ENCODE measurements at regions not wholly inside any gene's neighbourhood (a gene's known extent, or its start where the extent isn't known, plus 50 kb on each side); places are given as distances from the start of the nearest gene placed in this dataset.

DNA sequence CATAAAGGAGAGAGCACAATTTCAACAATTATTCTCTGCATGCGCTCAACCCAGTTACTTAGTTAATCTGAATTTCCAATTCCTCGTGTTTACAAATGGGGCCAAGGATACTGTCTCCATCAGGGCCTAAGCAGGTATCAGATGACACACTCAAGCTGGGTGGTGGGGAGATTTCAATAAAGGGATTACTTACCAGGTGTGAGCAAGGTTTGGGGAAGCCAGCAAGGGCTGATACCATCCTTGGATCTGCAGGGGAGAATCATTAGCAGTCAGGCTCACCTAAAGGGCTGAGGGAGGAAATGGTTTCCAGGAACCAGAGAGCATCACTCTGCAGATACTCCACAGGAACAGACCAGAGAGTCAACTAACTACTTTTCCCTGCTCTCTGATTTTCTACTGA is 487.1 kb downstream of the NTRK2 start:
- Histone ChIP-seq H3K27me3 (ENCODE audit: insufficient read depth, low read depth, low read length) (no peaks in the 10 kb centered on the region), H3F3A (ENCODE audit: insufficient read depth, low read length, poor library complexity, severe bottlenecking) (no peaks in the 10 kb centered on the region), H3K27ac (ENCODE audit: low read length) (no peak overlapping the region), H3K4me3 (ENCODE audit: low read length) (no peak overlapping the region), H3K79me2 (replicated peaks; ENCODE audit: insufficient read depth, low read length) (no peaks in the 10 kb centered on the region), H3K9me2 (ENCODE audit: insufficient read depth, low read length) (no peaks in the 10 kb centered on the region), H3K9me3 (ENCODE audit: low read length) (no peaks in the 10 kb centered on the region), H3K4me2 (ENCODE audit: low read length) (no peak overlapping the region), H2AFZ (ENCODE audit: low read depth, low read length) (no peak overlapping the region), H3K36me3 (ENCODE audit: insufficient read depth, low read length) (no peaks in the 10 kb centered on the region), H3K9ac (ENCODE audit: low read length) (no peak overlapping the region), H4K20me1 (ENCODE audit: insufficient read depth) (no peaks in the 10 kb centered on the region)
- no peak for TF ChIP-seq EZH2 (IDR thresholded peaks at IDR 0.05; ENCODE audit: borderline replicate concordance, insufficient read depth, low read length, poor library complexity, severe bottlenecking)
- TF ChIP-seq POLR2AphosphoS5 (IDR thresholded peaks at IDR 0.05), result no peak
- TF ChIP-seq SMC3 (conservative IDR thresholded peaks at IDR 0.05; ENCODE audit: poor library complexity), result no peak
- TF ChIP-seq RAD21 (conservative IDR thresholded peaks at IDR 0.05), result no peak
- no peak for TF ChIP-seq TAF1 (IDR thresholded peaks at IDR 0.05; ENCODE audit: low read depth)
- TF ChIP-seq, protein P1, sequence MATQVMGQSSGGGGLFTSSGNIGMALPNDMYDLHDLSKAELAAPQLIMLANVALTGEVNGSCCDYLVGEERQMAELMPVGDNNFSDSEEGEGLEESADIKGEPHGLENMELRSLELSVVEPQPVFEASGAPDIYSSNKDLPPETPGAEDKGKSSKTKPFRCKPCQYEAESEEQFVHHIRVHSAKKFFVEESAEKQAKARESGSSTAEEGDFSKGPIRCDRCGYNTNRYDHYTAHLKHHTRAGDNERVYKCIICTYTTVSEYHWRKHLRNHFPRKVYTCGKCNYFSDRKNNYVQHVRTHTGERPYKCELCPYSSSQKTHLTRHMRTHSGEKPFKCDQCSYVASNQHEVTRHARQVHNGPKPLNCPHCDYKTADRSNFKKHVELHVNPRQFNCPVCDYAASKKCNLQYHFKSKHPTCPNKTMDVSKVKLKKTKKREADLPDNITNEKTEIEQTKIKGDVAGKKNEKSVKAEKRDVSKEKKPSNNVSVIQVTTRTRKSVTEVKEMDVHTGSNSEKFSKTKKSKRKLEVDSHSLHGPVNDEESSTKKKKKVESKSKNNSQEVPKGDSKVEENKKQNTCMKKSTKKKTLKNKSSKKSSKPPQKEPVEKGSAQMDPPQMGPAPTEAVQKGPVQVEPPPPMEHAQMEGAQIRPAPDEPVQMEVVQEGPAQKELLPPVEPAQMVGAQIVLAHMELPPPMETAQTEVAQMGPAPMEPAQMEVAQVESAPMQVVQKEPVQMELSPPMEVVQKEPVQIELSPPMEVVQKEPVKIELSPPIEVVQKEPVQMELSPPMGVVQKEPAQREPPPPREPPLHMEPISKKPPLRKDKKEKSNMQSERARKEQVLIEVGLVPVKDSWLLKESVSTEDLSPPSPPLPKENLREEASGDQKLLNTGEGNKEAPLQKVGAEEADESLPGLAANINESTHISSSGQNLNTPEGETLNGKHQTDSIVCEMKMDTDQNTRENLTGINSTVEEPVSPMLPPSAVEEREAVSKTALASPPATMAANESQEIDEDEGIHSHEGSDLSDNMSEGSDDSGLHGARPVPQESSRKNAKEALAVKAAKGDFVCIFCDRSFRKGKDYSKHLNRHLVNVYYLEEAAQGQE (IDR thresholded peaks at IDR 0.05; ENCODE audit: borderline replicate concordance), result no peak
- TF ChIP-seq EP300 (conservative IDR thresholded peaks at IDR 0.05; ENCODE audit: poor library complexity, severe bottlenecking), result no peak
- no peak for TF ChIP-seq MXI1 (conservative IDR thresholded peaks at IDR 0.05; ENCODE audit: poor library complexity, severe bottlenecking)
- TF ChIP-seq, protein P2, sequence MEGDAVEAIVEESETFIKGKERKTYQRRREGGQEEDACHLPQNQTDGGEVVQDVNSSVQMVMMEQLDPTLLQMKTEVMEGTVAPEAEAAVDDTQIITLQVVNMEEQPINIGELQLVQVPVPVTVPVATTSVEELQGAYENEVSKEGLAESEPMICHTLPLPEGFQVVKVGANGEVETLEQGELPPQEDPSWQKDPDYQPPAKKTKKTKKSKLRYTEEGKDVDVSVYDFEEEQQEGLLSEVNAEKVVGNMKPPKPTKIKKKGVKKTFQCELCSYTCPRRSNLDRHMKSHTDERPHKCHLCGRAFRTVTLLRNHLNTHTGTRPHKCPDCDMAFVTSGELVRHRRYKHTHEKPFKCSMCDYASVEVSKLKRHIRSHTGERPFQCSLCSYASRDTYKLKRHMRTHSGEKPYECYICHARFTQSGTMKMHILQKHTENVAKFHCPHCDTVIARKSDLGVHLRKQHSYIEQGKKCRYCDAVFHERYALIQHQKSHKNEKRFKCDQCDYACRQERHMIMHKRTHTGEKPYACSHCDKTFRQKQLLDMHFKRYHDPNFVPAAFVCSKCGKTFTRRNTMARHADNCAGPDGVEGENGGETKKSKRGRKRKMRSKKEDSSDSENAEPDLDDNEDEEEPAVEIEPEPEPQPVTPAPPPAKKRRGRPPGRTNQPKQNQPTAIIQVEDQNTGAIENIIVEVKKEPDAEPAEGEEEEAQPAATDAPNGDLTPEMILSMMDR (IDR thresholded peaks at IDR 0.05; ENCODE audit: poor library complexity, severe bottlenecking), result no peak

DNA sequence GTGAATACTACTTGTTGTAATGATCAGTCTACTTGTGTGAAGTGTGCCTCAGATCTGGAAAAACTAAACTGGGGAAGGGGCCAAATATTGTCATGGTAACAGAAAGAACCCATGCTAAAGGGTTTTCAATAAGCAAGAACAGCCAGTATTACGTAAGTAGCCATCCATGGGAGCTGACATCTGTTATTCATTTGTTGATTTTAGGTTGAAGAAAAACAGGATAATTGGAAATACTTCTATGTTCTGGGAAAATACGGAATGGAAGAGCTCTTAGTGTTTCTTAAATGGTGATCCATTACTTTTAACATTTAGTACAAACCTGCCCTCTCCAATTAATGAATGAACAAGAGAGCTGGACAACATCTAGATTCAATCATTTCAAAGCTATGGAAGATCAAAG is 485.8 kb downstream of the NTRK2 start:
- Histone ChIP-seq H3K9me2 (ENCODE audit: insufficient read depth, low read length) (no peaks in the 10 kb centered on the region), H4K20me1 (ENCODE audit: insufficient read depth) (no peaks in the 10 kb centered on the region), H3K79me2 (replicated peaks; ENCODE audit: insufficient read depth, low read length) (no peaks in the 10 kb centered on the region), H3K9me3 (ENCODE audit: low read length) (no peaks in the 10 kb centered on the region), H3K36me3 (ENCODE audit: insufficient read depth, low read length) (no peaks in the 10 kb centered on the region), H3F3A (ENCODE audit: insufficient read depth, low read length, poor library complexity, severe bottlenecking) (no peaks in the 10 kb centered on the region), H3K4me2 (ENCODE audit: low read length) (no peak overlapping the region), H3K27me3 (ENCODE audit: insufficient read depth, low read depth, low read length) (no peaks in the 10 kb centered on the region), H3K9ac (ENCODE audit: low read length) (no peak overlapping the region), H3K4me3 (ENCODE audit: low read length) (no peak overlapping the region), H3K27ac (ENCODE audit: low read length) (no peak overlapping the region), H2AFZ (ENCODE audit: low read depth, low read length) (no peak overlapping the region)
- TF ChIP-seq, protein P2 (IDR thresholded peaks at IDR 0.05; ENCODE audit: poor library complexity, severe bottlenecking), result no peak
- TF ChIP-seq EZH2 (IDR thresholded peaks at IDR 0.05; ENCODE audit: borderline replicate concordance, insufficient read depth, low read length, poor library complexity, severe bottlenecking) (no peak), RAD21 (conservative IDR thresholded peaks at IDR 0.05) (no peak), SMC3 (conservative IDR thresholded peaks at IDR 0.05; ENCODE audit: poor library complexity) (no peak), POLR2AphosphoS5 (IDR thresholded peaks at IDR 0.05) (no peak), TAF1 (IDR thresholded peaks at IDR 0.05; ENCODE audit: low read depth) (no peak), MXI1 (conservative IDR thresholded peaks at IDR 0.05; ENCODE audit: poor library complexity, severe bottlenecking) (no peak), EP300 (conservative IDR thresholded peaks at IDR 0.05; ENCODE audit: poor library complexity, severe bottlenecking) (no peak)
- TF ChIP-seq, protein P1 (IDR thresholded peaks at IDR 0.05; ENCODE audit: borderline replicate concordance), result no peak
